ENCODE measurements at regions not wholly inside any gene's neighbourhood (a gene's known extent, or its start where the extent isn't known, plus 50 kb on each side); places are given as distances from the start of the nearest gene placed in this dataset.

DNA sequence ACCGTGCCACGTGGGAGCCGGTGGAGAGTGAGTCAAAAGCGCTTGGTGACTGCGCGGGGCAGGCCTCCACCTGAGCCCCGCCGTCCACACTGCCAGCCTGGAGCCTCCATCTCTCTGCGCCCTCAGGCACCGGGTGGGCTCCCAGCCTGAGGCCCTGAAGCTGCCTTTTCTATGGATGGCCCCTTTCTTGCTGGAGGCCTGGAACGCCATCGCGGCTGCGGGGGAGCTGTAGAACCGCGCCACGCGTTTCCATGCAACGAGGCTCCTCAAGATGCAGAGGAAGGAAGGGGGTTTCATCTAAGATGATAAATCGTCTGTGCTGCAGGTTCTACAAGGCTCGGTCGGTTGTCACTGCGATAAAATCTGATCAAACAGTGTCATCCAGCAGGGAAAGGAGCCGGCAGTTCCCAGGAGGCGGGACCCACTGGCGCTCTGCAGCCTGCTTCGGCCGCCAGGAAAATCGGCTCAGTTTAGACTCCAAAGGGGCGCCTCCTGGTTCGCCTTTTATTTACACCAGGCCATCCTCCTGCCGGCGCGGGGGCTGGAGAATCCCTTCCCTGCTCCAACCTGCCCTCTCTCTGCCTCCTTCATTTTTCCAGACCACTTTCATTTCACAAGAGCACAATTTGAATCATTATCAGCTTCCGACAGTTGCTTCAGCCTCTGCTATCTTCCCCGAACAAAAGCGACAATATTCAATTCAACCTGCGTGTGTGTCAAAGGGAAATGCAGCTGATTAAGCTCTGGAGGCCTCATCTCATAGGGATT is 624.4 kb downstream of the BRD1 start:
- Histone ChIP-seq H4K20me1 (ENCODE audit: insufficient read depth, low read length) (no peaks in the 10 kb centered on the region), H3K27ac (ENCODE audit: low read length) (no peak overlapping the region), H3K9ac (ENCODE audit: low read length) (no peak overlapping the region), H3K4me2 (ENCODE audit: low read depth, low read length) (no peak overlapping the region), H3K4me1 (ENCODE audit: low read length) (no peaks in the 10 kb centered on the region), H3K36me3 (replicated peaks; ENCODE audit: insufficient read depth, low read length) (no peaks in the 10 kb centered on the region), H3K79me2 (ENCODE audit: low read length) (no peaks in the 10 kb centered on the region), H3F3A (ENCODE audit: insufficient read depth, low read length) (no peaks in the 10 kb centered on the region), H3K4me3 (ENCODE audit: low read length) (no peak overlapping the region), H3K27me3 (replicated peaks; ENCODE audit: insufficient read depth, low read length) (peaks cover 56% of the 10 kb centered on the region), H3K9me2 (replicated peaks; ENCODE audit: insufficient read depth, low read length) (no peaks in the 10 kb centered on the region), H3K9me3 (replicated peaks; ENCODE audit: insufficient read depth, low read length) (no peaks in the 10 kb centered on the region), H2AFZ (ENCODE audit: low read length) (no peak overlapping the region)
- no peak for DNase-seq
- TF ChIP-seq EZH2phosphoT487 (IDR thresholded peaks at IDR 0.05; ENCODE audit: low read length) = no peak
- TF ChIP-seq EZH2 (optimal IDR thresholded peaks at IDR 0.05; ENCODE audit: low read depth, low read length) = no peak
- TF ChIP-seq, protein P1, sequence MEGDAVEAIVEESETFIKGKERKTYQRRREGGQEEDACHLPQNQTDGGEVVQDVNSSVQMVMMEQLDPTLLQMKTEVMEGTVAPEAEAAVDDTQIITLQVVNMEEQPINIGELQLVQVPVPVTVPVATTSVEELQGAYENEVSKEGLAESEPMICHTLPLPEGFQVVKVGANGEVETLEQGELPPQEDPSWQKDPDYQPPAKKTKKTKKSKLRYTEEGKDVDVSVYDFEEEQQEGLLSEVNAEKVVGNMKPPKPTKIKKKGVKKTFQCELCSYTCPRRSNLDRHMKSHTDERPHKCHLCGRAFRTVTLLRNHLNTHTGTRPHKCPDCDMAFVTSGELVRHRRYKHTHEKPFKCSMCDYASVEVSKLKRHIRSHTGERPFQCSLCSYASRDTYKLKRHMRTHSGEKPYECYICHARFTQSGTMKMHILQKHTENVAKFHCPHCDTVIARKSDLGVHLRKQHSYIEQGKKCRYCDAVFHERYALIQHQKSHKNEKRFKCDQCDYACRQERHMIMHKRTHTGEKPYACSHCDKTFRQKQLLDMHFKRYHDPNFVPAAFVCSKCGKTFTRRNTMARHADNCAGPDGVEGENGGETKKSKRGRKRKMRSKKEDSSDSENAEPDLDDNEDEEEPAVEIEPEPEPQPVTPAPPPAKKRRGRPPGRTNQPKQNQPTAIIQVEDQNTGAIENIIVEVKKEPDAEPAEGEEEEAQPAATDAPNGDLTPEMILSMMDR (IDR thresholded peaks at IDR 0.05; ENCODE audit: low read length) = no peak

DNA sequence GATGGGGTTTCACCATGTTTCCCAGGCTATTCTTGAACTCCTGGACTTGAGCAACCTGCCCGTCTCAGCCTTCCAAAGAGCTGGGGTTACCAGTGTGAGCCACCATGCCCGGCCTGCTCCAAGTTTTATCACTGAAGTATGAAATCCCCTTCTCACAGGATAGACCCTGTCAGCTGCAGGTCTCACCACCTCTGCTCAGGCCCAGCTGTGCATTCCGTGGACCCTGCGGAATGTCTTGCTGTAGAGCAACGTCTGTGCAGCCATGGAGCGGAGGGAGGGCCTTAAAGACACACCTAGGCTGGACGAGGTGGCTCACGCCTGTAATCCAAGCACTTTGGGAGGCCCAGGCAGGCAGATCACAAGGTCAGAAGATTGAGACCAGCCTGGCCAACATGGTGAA is 625.4 kb downstream of the BRD1 start:
- H3K79me2 ChIP-seq (ENCODE audit: low read length) = no peaks in the 10 kb centered on the region

DNA sequence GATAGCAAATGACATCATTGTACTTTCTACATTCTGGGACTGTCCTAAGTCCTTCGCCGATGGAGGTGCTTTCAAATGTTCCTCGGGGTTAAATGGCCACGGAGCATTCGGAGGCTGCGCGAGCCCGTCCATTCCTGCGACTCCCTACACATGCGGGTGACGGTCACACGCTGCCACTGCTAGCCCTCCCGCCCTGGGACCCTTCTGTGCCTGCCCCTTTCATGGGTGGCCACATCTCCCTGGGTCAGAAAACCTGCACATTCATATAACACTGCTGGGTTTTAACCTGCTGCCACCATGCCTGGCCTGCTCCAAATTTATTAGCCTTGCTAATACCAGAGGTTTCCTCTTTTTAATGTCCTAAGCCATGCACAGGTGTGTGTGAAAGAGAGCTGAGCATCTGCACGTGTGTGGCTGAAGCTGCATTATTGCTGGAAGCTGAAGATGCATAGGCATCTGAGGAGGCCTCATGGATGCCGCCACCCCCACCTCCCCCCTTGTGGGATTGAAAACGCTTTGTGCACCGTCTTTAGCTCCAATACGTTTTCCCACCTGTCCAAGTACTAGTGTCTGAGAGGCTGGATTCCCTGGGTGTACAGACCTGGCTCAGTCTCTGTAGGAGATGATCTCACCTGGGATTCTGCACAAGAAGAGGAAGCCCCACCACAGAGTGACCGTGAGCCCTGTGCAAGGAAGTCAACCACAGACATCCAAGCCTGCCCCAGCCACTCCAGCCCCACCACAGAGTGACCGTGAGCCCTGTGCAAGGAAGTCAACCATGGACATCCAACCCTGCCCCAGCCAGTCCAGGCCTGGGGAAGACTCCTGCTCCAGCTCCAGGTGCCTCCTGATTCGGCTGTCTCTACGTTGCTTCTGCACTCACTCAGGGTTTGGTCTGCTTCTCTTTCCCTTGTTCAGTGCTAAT is 626.4 kb downstream of the BRD1 start:
- Histone ChIP-seq H4K20me1 (ENCODE audit: insufficient read depth, low read length) (no peaks in the 10 kb centered on the region), H3K36me3 (replicated peaks; ENCODE audit: insufficient read depth, low read length) (no peaks in the 10 kb centered on the region), H3K27me3 (replicated peaks; ENCODE audit: insufficient read depth, low read length) (peaks cover 75% of the 10 kb centered on the region), H3K4me1 (ENCODE audit: low read length) (no peaks in the 10 kb centered on the region), H3K9ac (ENCODE audit: low read length) (no peak overlapping the region), H3K79me2 (ENCODE audit: low read length) (no peaks in the 10 kb centered on the region), H3K4me3 (ENCODE audit: low read length) (no peak overlapping the region), H3F3A (ENCODE audit: insufficient read depth, low read length) (no peaks in the 10 kb centered on the region), H3K9me2 (replicated peaks; ENCODE audit: insufficient read depth, low read length) (no peaks in the 10 kb centered on the region), H3K27ac (ENCODE audit: low read length) (no peak overlapping the region), H2AFZ (ENCODE audit: low read length) (no peak overlapping the region), H3K4me2 (ENCODE audit: low read depth, low read length) (no peak overlapping the region), H3K9me3 (replicated peaks; ENCODE audit: insufficient read depth, low read length) (no peaks in the 10 kb centered on the region)
- DNase-seq = no peak
- TF ChIP-seq EZH2phosphoT487 (IDR thresholded peaks at IDR 0.05; ENCODE audit: low read length) (no peak), EZH2 (optimal IDR thresholded peaks at IDR 0.05; ENCODE audit: low read depth, low read length) (no peak)
- TF ChIP-seq, protein P1 (IDR thresholded peaks at IDR 0.05; ENCODE audit: low read length) = no peak

More for the DNA sequence above, 625.4 kb downstream of the BRD1 start:
- no peaks in the 10 kb centered on the region for H3K4me1 ChIP-seq (ENCODE audit: low read length)
- H4K20me1 ChIP-seq (ENCODE audit: insufficient read depth, low read length) = no peaks in the 10 kb centered on the region
- no peaks in the 10 kb centered on the region for H3K9me2 ChIP-seq (replicated peaks; ENCODE audit: insufficient read depth, low read length)
- H3K27me3 ChIP-seq (replicated peaks; ENCODE audit: insufficient read depth, low read length) = peaks cover 66% of the 10 kb centered on the region
- H3F3A ChIP-seq (ENCODE audit: insufficient read depth, low read length) = no peaks in the 10 kb centered on the region
- H3K4me3 ChIP-seq (ENCODE audit: low read length) = no peak overlapping the region
- TF ChIP-seq EZH2phosphoT487 (IDR thresholded peaks at IDR 0.05; ENCODE audit: low read length) (no peak), EZH2 (optimal IDR thresholded peaks at IDR 0.05; ENCODE audit: low read depth, low read length) (no peak)
- TF ChIP-seq, protein P1 (IDR thresholded peaks at IDR 0.05; ENCODE audit: low read length) = no peak
- no peak overlapping the region for H3K27ac ChIP-seq (ENCODE audit: low read length)
- H3K9me3 ChIP-seq (replicated peaks; ENCODE audit: insufficient read depth, low read length) = no peaks in the 10 kb centered on the region
- H3K9ac ChIP-seq (ENCODE audit: low read length) = no peak overlapping the region
- no peaks in the 10 kb centered on the region for H3K36me3 ChIP-seq (replicated peaks; ENCODE audit: insufficient read depth, low read length)
- DNase-seq = no peak
- H3K4me2 ChIP-seq (ENCODE audit: low read depth, low read length) = no peak overlapping the region
- no peak overlapping the region for H2AFZ ChIP-seq (ENCODE audit: low read length)

Data from MM.1S (cell line).